ES-I3 (cell line): ENCODE measurements at regions not wholly inside any gene's neighbourhood (a gene's known extent, or its start where the extent isn't known, plus 50 kb on each side); places are given as distances from the start of the nearest gene placed in this dataset.

Source experiments
- H3K36me3 ChIP-seq: 2 replicates; pipeline ENCODE4 v1.6.1; 2013; ENCODE audit warnings: mild to moderate bottlenecking, low read length, control low read depth, moderate library complexity; ENCODE audit not compliant: insufficient read depth
- H3K4me1 ChIP-seq: 2 replicates; pipeline ENCODE4 v1.6.1; 2013; ENCODE audit warnings: mild to moderate bottlenecking, control low read depth, low read length; ENCODE audit not compliant: insufficient read depth
- H3K9ac ChIP-seq: 2 replicates; pipeline ENCODE4 v1.6.1; 2013; ENCODE audit warnings: low read depth, mild to moderate bottlenecking, low read length, moderate library complexity
- H3K9me3 ChIP-seq: 2 replicates; pipeline ENCODE4 v1.6.1; 2013; ENCODE audit warnings: mild to moderate bottlenecking, low read length, moderate library complexity; ENCODE audit not compliant: control insufficient read depth, insufficient read depth

DNA sequence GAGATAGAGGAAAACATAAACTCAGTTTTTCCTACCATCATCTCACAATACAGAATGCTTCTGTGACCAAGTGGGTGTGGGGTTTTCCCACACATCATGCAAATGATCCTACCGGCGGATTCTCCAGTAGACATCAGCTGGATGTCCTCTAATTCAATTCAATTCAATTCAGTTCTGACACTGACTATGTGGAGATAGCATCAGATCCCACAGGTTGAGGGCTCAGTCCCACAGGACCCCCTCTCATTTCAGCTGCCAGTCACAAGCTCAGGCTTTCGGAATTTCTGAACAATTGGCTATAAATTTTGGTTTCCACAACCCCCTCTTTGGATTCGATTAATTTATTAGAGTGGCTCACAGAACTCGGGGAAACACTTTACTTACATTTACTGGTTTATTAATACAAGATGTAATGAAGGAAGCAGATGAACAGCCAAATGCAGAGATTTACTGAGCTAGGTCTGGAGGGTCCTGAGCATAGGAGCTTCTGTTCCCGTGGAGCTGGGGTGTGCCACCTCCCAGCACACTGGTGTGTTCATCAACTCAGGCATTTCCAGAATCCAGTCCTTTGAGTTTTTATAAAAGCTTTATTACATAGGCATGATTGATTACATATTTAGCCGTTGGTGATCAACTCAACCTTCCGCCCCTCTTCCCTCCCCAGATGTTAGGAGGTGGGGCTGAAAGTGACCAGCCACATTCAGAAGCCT lies 350.1 kb downstream of the MYCN start:
- H3K36me3 ChIP-seq: no peaks in the 10 kb centered on the region
- no peaks in the 10 kb centered on the region for H3K4me1 ChIP-seq
- no peak overlapping the region for H3K9ac ChIP-seq
- no peaks in the 10 kb centered on the region for H3K9me3 ChIP-seq

DNA sequence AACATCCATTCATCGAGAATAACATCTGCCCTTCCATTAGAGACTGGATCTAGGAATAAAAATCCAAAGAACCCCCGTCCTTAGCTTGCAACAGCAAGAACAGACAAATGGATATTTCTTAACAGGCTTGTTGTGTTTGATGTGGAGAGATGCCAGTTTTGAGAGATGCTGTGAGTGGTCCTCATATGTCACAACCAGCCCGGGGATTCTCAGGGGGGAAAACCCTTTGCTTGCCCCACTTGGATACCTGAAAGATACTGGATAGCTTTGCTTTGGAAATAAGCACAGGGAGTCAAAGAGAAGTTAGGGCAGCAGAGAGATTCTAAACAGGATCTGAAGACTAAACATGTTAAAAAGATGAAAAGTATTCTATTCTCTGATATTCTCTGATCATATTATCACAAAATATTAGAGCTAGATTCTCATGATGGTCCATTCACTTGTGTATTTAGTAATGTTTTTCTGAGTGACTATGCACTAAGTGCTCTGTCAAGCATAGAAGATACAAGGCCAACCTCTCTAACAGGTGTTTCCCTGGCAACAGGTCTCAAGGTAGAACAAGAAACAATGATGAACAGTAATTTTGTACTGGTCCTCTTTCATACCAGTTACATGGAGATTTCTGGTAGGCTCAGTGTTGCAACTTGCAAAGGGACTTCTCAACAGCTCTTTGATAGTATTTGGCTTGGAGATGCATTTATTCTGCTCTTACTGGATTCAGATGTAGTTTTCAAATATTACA lies 348.2 kb downstream of the MYCN start:
- Histone ChIP-seq H3K4me1 (no peaks in the 10 kb centered on the region), H3K9ac (no peak overlapping the region), H3K36me3 (no peaks in the 10 kb centered on the region), H3K9me3 (no peaks in the 10 kb centered on the region)

DNA sequence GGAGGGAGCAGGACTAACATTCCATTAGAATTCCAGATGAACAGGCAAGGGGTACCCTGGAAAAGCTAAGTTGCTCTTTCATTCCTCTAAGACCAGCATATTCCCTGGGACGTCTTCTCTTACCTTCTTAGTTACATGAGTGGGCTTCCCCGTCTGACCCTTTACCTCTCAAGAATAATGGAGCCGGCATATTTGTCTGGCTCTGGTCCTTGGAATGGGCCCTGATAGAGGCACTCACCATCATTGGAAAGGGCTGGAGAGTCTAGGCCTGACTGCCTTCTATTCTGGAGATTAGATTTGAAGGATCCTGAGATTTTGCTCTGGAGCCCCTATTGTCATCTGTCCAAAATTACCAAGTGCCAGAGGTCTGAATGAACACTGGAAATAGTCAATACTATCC lies 347.5 kb downstream of the MYCN start:
- Histone ChIP-seq H3K9ac (no peak overlapping the region), H3K36me3 (no peaks in the 10 kb centered on the region), H3K4me1 (no peaks in the 10 kb centered on the region), H3K9me3 (no peaks in the 10 kb centered on the region)

DNA sequence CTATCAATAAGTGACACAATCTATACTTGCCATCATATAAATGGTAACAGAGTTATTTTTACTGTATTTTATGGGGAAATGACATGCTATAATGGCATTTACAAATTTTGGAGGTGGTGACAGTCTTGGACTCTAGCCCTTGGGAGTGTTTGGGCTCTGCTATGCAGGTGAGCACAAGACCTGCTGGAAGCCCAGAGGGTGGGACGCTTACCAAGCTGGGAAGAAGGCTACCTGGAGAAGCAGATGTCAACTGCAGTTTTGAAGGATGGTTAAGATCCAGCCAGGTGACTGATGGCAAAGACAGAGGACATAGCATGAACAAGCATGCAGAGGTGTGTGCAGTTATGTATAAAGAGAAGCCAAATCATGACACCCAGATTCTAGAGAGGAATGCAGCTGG lies 346.9 kb downstream of the MYCN start:
- Histone ChIP-seq H3K9ac (no peak overlapping the region), H3K36me3 (no peaks in the 10 kb centered on the region), H3K9me3 (no peaks in the 10 kb centered on the region), H3K4me1 (no peaks in the 10 kb centered on the region)

DNA sequence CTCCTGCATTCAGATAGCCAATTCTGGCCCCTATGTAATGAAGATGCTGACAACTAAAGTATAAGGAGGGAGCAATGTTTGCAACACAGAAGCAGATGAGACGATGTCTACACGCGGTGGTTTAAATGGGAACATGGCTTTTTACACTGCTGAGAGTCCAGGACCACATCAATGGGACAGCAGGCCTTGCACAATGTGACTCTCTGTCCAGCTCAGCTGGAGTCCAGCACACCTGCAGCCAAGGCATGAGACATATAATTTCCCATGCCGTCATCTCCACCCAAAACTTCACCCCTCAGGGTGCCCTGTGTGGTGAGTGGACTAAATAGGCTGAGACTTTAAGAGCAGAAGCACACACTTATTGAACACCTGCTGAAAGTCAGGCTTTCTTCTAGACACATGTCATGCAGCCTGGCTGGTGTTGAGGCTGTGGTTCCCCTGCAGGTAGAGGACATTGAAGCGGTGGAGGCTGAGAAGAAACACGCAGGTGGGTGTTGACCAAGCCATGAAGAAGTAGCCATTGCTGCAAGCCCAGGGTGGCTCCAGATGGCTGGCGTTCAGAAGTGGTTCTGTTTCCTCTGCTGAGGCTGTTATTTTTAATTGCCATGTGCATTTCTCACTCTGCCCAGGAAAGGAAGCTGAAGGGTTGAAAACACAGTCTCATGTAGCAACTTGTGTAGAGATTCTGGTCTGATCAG lies 345.6 kb downstream of the MYCN start:
- Histone ChIP-seq H3K9me3 (no peaks in the 10 kb centered on the region), H3K36me3 (no peaks in the 10 kb centered on the region), H3K4me1 (no peaks in the 10 kb centered on the region), H3K9ac (no peak overlapping the region)

DNA sequence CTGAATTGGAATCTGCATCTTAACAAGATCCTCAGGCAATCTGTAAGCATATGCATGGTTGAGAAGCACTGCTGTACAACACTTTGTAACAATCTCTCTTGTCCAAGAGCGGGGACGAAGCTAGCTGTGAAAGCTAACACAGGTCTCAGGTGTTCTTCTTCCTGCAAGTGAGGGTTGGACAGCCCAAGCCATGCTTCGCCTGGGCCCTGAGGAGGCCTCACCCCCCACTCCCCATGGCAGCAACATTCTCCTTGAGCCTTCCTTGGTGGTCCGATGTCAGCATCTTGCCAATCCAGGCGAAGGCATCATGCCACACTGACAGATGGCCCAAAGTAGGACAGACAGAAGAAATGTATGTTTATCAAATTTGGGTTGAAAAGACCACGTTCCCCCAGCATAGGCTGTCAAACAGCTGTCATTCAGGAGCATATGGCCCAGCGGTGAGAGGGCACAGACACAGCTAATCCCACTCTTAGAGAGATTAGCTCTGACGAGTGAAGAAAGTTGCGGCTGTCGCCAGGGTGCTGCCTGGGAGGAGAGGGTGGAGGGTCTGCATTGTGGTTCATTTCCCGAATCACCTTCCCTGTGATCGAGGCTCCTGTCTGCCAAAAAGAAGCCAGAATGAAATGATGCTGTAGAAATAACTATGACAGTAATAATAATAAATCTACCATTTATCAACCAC lies 344.7 kb downstream of the MYCN start:
- Histone ChIP-seq H3K4me1 (no peaks in the 10 kb centered on the region), H3K36me3 (no peaks in the 10 kb centered on the region), H3K9ac (no peak overlapping the region), H3K9me3 (no peaks in the 10 kb centered on the region)

DNA sequence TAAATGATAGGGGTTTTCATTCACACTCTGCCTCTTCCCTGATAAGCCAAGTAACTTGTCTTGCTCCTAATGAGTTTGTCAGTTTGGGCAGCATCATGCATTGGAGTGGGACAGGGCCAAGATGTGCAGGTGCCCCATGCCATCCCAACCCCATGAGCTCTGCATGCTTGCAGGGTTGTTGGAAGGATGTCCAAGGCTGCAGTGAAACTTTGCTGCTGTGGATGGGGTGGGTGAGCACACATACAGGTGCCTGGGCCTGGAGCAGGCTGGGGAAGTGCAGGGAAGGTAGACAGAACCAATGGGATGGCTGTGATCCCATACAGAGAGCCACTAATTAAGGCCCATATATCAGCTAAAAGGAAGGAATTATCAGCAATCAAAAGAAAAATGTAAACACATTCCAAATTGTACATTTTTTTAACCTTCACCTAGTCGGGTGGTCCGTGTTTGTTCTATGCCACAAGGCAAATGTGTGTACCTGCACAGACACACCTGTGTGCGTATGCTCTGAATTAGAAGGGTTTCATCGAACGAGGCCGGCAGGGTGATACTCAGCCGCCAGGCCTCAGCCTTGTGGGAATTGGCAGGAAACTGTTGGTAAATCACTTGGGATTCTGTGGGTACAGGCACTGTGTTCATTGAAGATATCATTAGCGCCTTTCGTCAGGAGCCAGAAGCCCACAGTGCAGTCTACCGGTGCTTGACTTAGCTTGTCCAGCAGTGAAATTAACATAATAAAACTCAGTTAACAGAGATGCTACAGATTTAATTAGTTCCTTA lies 342.9 kb downstream of the MYCN start:
- H3K4me1 ChIP-seq: no peaks in the 10 kb centered on the region
- H3K36me3 ChIP-seq: no peaks in the 10 kb centered on the region
- H3K9ac ChIP-seq: no peak overlapping the region
- H3K9me3 ChIP-seq: no peaks in the 10 kb centered on the region

DNA sequence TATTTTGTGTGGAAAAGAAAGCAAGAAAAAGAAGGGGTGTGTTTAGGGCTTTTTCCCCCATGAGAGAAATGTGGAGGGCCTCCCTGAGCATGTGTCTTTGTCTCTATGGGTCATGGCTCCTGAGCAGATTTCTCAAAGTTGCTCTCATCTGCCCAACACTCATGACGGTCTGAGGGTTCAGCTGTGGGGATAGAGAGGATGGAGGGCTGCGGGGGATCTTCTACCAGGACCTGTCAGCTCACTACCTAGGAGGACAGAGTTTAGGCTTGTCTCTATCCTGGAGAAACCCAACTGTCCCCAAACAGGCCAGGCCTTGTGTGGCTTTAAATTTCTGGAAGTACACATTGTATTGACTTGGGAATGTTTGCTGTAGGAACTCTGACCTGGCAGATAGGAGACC lies 342.2 kb downstream of the MYCN start:
- no peaks in the 10 kb centered on the region for H3K4me1 ChIP-seq
- H3K9me3 ChIP-seq: no peaks in the 10 kb centered on the region
- no peaks in the 10 kb centered on the region for H3K36me3 ChIP-seq
- no peak overlapping the region for H3K9ac ChIP-seq

DNA sequence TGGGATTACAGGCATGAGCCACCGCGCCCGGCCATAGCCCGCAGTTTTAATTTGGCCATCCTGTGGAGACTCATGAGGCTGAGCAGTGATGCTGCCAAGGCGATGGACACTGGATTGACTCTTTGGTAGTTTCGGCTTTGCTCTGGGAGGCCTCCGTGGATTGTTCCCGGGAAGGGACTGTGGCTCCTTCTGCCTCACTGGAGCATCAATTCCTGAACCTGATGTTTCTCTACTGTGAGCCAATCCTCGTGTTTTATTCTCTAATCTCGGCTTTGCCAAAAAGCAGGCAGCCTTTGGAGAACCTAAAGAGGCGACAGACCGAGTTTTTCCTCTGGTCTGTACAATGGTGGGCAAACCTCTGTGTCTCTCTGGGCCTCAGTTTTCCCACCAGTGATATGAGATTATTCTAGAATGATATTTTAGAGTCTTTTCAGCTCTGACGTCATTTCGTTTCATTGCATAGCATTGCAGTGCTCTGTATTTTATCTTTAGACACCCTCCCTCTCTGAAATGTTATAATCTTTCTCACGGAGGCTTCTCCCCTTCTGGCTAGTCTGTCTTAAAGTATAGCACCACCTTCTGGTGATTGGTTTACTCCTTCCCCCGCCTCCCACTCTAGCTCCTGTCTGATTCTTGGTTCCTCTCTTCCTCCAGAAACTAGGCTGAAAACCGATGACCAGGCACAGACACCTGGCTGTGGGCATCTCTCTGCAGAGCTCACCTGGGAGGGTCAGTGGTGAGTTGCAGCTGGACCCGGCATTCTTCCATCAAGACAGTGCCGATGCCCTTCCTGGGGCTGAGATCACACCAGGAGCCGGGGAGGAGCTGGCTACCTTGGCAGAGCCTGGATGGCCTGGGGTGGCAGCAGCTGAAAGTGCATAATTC lies 341.3 kb downstream of the MYCN start:
- Histone ChIP-seq H3K9ac (no peak overlapping the region), H3K9me3 (no peaks in the 10 kb centered on the region), H3K4me1 (no peaks in the 10 kb centered on the region)

DNA sequence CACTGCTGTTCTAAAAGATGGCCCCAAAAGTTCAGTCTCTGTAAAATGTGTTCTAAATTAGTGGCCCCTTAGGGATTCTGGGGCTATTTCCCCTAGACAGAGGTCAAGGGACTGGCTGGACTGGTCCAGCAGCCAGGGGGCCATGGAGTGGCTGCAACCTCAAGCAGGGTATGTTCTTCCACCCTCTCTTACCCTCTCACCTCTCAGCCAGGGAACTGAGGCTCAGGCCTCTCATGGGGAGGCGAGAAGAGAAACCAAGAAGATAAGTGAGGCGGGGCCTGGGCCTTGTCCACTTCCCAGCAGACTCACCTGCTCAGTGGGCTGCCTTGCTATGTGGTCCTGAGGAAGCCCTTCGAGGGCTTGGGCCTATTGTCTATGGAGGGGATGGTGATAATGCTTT lies 339.7 kb downstream of the MYCN start:
- no peaks in the 10 kb centered on the region for H3K9me3 ChIP-seq
- no peak overlapping the region for H3K9ac ChIP-seq
- no peaks in the 10 kb centered on the region for H3K4me1 ChIP-seq
- H3K36me3 ChIP-seq: no peaks in the 10 kb centered on the region

More for the DNA sequence above, 341.3 kb downstream of the MYCN start:
- H3K36me3 ChIP-seq: no peaks in the 10 kb centered on the region

DNA sequence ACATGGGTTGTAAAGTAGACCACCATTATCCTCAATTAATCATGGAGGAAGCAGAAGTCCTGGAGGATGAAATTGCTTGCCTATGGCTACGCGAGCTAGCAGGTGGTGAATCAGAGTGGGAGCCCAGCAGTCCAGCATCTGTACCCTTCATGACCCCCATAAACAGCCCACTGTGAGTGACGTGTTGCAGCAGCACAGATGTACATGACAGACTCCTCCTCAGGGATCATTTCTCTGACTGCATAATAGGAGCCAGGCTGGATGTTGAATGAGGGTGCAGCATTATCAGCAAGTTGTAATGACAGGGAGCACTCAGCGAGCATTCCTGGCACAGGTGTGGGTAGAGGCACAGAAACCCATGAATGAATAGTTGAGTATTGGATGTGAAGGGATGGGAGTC lies 339.3 kb downstream of the MYCN start:
- no peaks in the 10 kb centered on the region for H3K4me1 ChIP-seq
- no peaks in the 10 kb centered on the region for H3K36me3 ChIP-seq
- H3K9me3 ChIP-seq: no peaks in the 10 kb centered on the region
- no peak overlapping the region for H3K9ac ChIP-seq

DNA sequence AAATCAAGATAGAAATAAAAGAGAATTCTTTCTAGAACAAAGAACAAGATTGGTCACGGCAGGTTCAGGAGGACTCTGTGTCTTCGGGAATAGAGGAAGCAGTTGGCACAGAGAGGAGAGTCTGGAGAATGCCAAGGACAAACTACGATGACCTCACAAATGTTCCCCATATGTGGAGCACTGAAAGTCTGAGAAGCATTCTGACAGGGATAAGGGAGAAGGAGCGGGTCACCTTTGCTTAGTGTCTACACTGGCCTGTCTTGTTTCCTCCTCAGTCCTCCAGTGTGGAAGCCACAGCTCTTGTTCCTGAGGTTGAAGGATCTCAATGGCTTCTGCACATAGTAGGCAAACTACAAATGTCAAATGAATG lies 338.8 kb downstream of the MYCN start:
- H3K9me3 ChIP-seq: no peaks in the 10 kb centered on the region
- no peaks in the 10 kb centered on the region for H3K36me3 ChIP-seq
- no peak overlapping the region for H3K9ac ChIP-seq
- no peaks in the 10 kb centered on the region for H3K4me1 ChIP-seq

DNA sequence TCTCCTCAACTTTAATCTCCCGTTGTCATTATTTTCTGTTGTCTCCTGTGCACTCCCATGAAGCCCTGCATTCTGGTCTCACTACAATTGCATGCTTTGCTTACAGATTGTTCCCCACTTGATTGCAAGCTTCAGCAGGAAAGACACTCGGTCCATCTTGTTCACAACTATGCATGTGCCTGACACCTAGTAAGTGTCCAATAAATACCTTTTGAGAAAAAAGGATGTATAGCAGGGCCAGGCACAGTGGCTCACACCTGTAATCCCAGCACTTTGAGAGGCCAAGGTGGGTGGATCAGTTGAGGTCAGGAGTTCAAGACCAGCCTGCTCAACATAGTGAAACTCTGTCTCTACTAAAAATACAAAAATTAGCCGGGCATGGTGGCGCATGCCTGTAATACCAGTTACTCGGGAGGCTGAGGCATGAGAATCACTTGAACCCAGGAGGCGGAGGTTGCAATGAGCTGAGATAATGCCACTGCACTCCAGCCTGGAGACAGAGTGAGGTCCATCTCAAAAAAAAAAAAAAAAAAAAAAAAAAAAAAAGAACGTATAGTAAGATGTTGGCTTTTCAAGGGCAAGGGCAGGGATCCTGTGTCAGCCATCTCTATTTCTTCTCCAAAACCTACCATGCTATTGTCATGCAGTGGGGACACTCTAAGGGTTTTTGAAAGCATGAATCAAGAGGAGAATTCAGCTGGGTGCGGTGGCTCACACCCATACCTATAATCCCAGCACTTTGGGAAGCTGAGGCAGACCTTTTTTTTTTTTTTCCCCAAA lies 338.3 kb downstream of the MYCN start:
- no peak overlapping the region for H3K9ac ChIP-seq
- no peaks in the 10 kb centered on the region for H3K4me1 ChIP-seq
- H3K36me3 ChIP-seq: no peaks in the 10 kb centered on the region
- H3K9me3 ChIP-seq: no peaks in the 10 kb centered on the region
